ENCODE measurements at regions not wholly inside any gene's neighbourhood (a gene's known extent, or its start where the extent isn't known, plus 50 kb on each side); places are given as distances from the start of the nearest gene placed in this dataset.

DNA sequence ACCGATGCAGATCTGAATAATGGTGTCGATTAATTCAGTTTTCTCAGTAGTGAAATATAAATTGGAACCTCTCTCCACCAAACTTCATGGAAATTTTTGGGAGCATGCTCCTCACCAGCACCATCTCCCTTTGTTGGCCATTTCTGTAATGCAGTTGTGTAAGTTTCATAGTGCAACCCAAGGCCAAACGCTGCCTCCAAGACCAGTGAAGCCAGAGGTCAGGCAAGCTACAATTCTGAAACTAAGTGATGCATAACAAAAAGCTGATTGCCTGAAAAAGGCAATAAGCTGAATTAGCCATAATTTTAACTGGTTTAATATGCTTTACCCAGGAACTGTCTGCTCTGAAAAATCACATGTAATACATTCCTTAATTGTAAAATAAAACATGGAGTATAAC is 138.3 kb upstream of the TACR1 start:
- 83 to 92% methylated on average over 3 of the region's 3 CpGs for WGBS, 2 donors
- DNase-seq, result no peak
- Histone ChIP-seq H3K4me3 (no peak overlapping the region), H3K9me3 (no peaks in the 10 kb centered on the region), H3K27me3 (no peaks in the 10 kb centered on the region), H3K4me1 (no peaks in the 10 kb centered on the region), H3K36me3 (no peaks in the 10 kb centered on the region), H3K27ac (no peak overlapping the region)
- intact Hi-C loops (cut with DNase I), result no loop called here
- no peak for TF ChIP-seq CTCF (IDR thresholded peaks at IDR 0.05)

DNA sequence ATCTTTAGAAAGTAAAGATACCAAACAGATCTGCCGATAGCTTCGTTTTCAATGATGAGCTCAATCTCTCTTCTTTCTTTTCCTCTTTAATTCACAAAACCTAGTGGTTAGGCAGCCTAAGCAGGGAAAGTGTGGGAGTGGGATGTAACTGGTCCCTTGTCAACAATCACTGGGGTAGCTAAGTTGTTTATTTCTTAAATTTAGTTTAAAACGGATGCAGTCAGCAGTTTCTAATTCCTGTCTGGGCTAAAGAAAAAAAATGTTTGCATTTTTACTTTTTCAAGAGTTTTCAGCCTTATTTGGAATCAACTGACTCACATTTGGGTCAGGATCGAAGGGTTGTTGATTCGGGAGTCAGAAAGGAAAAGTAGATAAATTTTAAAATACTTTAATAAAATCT is 137.7 kb upstream of the TACR1 start:
- intact Hi-C loops (cut with DNase I), result no loop called here
- H3K27me3 ChIP-seq, result no peaks in the 10 kb centered on the region
- 57 to 62% methylated on average over 5 of the region's 5 CpGs for WGBS, 2 donors

DNA sequence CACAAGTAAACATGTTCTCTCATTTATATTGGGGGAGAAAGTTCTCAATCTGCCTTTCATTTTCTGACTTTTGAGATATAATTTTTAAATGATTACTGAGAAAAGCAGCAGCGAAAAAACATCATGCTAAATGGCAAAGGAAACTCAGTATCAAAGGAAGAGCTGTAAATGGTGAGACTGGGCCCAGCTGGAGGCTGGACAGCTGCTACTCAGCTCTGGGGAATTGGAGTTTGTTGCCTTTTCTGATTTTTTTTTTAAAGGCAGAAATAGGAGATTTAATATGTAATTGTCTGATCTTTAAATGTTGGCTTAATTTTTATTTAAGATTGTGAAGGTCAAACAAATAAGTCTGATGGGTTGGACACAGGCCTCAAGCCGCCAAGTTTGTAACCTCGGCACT is 137.1 kb upstream of the TACR1 start:
- Histone ChIP-seq H3K9me3 (no peaks in the 10 kb centered on the region), H3K4me1 (no peaks in the 10 kb centered on the region), H3K27me3 (no peaks in the 10 kb centered on the region), H3K36me3 (no peaks in the 10 kb centered on the region), H3K4me3 (no peak overlapping the region), H3K27ac (no peak overlapping the region)
- intact Hi-C loops (cut with DNase I), result no loop called here
- 69 to 80% methylated on average over 3 of the region's 3 CpGs for WGBS, 2 donors
- DNase-seq, result no peak
- no peak for TF ChIP-seq EP300 (IDR thresholded peaks at IDR 0.05)
- no peak for TF ChIP-seq POLR2AphosphoS5 (IDR thresholded peaks at IDR 0.05)
- TF ChIP-seq CTCF (IDR thresholded peaks at IDR 0.05), result no peak
- no peak for TF ChIP-seq POLR2A (IDR thresholded peaks at IDR 0.05)

More for the DNA sequence above, 137.7 kb upstream of the TACR1 start:
- no peak for TF ChIP-seq POLR2A (IDR thresholded peaks at IDR 0.05)
- no peaks in the 10 kb centered on the region for H3K9me3 ChIP-seq
- H3K36me3 ChIP-seq, result no peaks in the 10 kb centered on the region
- H3K27ac ChIP-seq, result no peak overlapping the region
- H3K4me1 ChIP-seq, result no peaks in the 10 kb centered on the region
- DNase-seq, result no peak
- no peak overlapping the region for H3K4me3 ChIP-seq

GRCh38 chr2:75334076-75334475 is 134.8 kb upstream of the TACR1 start:
- Histone ChIP-seq H3K9me3 (no peaks in the 10 kb centered on the region), H3K36me3 (no peaks in the 10 kb centered on the region), H3K27me3 (no peaks in the 10 kb centered on the region), H3K4me3 (no peak overlapping the region), H3K27ac (no peak overlapping the region), H3K4me1 (no peaks in the 10 kb centered on the region)
- TF ChIP-seq POLR2A (IDR thresholded peaks at IDR 0.05) (no peak), POLR2AphosphoS5 (IDR thresholded peaks at IDR 0.05) (no peak), EP300 (IDR thresholded peaks at IDR 0.05) (no peak), CTCF (IDR thresholded peaks at IDR 0.05) (no peak)
- intact Hi-C loops (cut with DNase I), result no loop called here
- WGBS, 2 donors, result 75 to 78% methylated on average over 6 of the region's 6 CpGs
- DNase-seq, result no peak

GRCh38 chr2:75333646-75334045 is 134.3 kb upstream of the TACR1 start:
- no peak for DNase-seq
- no peaks in the 10 kb centered on the region for H3K4me1 ChIP-seq
- WGBS, 2 donors, result 79 to 91% methylated on average over 2 of the region's 2 CpGs
- no peak overlapping the region for H3K27ac ChIP-seq
- TF ChIP-seq POLR2AphosphoS5 (IDR thresholded peaks at IDR 0.05), result no peak
- no peak for TF ChIP-seq CTCF (IDR thresholded peaks at IDR 0.05)
- no peak for TF ChIP-seq POLR2A (IDR thresholded peaks at IDR 0.05)
- TF ChIP-seq EP300 (IDR thresholded peaks at IDR 0.05), result no peak
- no peak overlapping the region for H3K4me3 ChIP-seq
- no peaks in the 10 kb centered on the region for H3K36me3 ChIP-seq
- no peaks in the 10 kb centered on the region for H3K27me3 ChIP-seq
- intact Hi-C loops (cut with DNase I), result no loop called here
- H3K9me3 ChIP-seq, result no peaks in the 10 kb centered on the region

Measured in sigmoid colon (tissue), 6 donors.